Lung microvascular endothelial cell (primary cell): ENCODE measurements at regions not wholly inside any gene's neighbourhood (a gene's known extent, or its start where the extent isn't known, plus 50 kb on each side); places are given as distances from the start of the nearest gene placed in this dataset.
"Not testable (repeated sequence)": the region's sequence is repeated elsewhere in the genome, so short reads cannot be mapped to it uniquely, and the experiment has no call there.

ENCODE experiments used
- DNase-seq, 2 donors: peaks; one replicate each; pipeline versions ENCODE4 v3.0.0 to v3.0.0-alpha.2; 2010; ENCODE audit warnings: low read depth in 2 of 2

GRCh38 chr3:187795207-187795960 is 50.1 kb upstream of the BCL6 start:
- no peak for DNase-seq

- no peak for DNase-seq
Observed at GRCh38 chr3:187798126-187798525, 52.9 kb upstream of the BCL6 start.

- no peak for DNase-seq
Observed at GRCh38 chr3:187798531-187799530, 53.6 kb upstream of the BCL6 start.

GRCh38 chr3:187799942-187800641 is 54.8 kb upstream of the BCL6 start:
- DNase-seq: no peak

- no peak for DNase-seq
Observed at GRCh38 chr3:187801152-187801551, 55.9 kb upstream of the BCL6 start.

GRCh38 chr3:187802203-187802927 is 57.1 kb upstream of the BCL6 start:
- no peak for DNase-seq

- no peak for DNase-seq
Observed at GRCh38 chr3:187802928-187803259, 57.6 kb upstream of the BCL6 start.

GRCh38 chr3:187804120-187804744 is 59.0 kb upstream of the BCL6 start:
- no peak for DNase-seq

- no peak for DNase-seq
Observed at GRCh38 chr3:187804745-187805121, 59.5 kb upstream of the BCL6 start.

- no peak for DNase-seq
Observed at GRCh38 chr3:187805774-187806173, 60.5 kb upstream of the BCL6 start.

GRCh38 chr3:187807086-187807862 is 62.0 kb upstream of the BCL6 start:
- no peak for DNase-seq

GRCh38 chr3:187808527-187808895 is 63.2 kb upstream of the BCL6 start:
- no peak for DNase-seq

GRCh38 chr3:187809612-187809991 is 64.3 kb upstream of the BCL6 start:
- DNase-seq: no peak

GRCh38 chr3:187810021-187810446 is 64.8 kb upstream of the BCL6 start:
- DNase-seq: no peak

- peak in 1 of 2 donors; percentile 15 for DNase-seq
Observed at GRCh38 chr3:187811585-187812250, 66.5 kb upstream of the BCL6 start.

GRCh38 chr3:187812496-187812895 is 67.2 kb upstream of the BCL6 start:
- DNase-seq: no peak

GRCh38 chr3:187813198-187813597 is 67.9 kb upstream of the BCL6 start:
- no peak for DNase-seq

- not testable (repeated sequence) for DNase-seq
Observed at GRCh38 chr3:187817766-187818165, 72.5 kb upstream of the BCL6 start.

GRCh38 chr3:187821616-187822317 is 76.5 kb upstream of the BCL6 start:
- no peak for DNase-seq
